ENCODE measurements at regions not wholly inside any gene's neighbourhood (a gene's known extent, or its start where the extent isn't known, plus 50 kb on each side); places are given as distances from the start of the nearest gene placed in this dataset.

DNA sequence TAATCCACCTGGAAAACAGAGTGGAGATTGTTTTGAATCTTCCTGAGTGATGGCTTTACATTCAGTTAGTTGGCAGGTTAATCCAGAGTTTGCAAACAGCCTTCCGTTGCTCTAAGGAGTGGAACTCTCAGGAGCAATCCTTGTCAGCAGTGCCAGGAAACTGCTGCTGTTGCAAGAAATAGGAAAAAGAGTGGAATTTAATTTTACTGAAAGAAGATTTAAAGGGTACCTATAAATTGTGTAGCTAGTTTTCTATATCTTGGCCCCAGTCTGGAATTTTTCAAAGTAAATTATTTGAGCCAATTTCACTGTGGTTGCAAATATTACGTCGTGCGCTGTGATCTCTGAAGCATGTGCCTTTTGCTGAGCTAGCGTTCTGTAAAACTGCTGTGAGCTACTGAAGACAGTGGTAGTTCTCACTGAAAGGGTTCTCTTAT lies 55.5 kb upstream of the SLC5A12 start:
- TF ChIP-seq ZNF274 (IDR thresholded peaks at IDR 0.05; ENCODE audit: low read depth, low read length) (no peak), YY1 (IDR thresholded peaks at IDR 0.05; ENCODE audit: insufficient read depth, insufficient read length) (no peak), SUZ12 (IDR thresholded peaks at IDR 0.05; ENCODE audit: extremely low read depth, insufficient read depth, insufficient read length) (no peak)

Data from NT2/D1 (cell line).